ENCODE measurements at regions not wholly inside any gene's neighbourhood (a gene's known extent, or its start where the extent isn't known, plus 50 kb on each side); places are given as distances from the start of the nearest gene placed in this dataset.

DNA sequence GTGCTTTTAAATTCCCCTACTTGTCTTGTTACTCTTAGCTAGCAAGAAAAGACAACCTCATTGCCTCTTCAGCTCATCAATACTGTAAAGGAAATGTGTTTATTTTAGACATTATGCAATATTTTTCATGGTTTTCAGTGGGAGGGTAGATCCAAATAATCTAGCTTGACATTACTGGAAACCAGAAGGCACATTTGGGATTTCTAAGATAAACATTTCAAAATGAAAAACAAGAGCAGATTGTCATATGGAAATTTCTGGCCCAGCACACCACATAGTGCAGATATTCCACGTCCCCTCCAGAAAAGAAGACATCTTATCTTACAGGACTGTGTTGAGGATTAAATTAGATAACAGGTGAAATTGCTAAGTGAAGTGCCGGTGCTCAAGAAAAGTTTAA lies 296.9 kb downstream of the MSX2 start:
- TF ChIP-seq FOSL2 (IDR thresholded peaks at IDR 0.05; ENCODE audit: borderline replicate concordance, low read depth) (no peak), RXRA (IDR thresholded peaks at IDR 0.05; ENCODE audit: borderline replicate concordance, low read depth) (no peak), FOXJ3 (CRISPR knock-in tag; IDR thresholded peaks at IDR 0.05) (no peak), GATA2 (CRISPR knock-in tag; IDR thresholded peaks at IDR 0.05) (no peak), TEAD4 (IDR thresholded peaks at IDR 0.05; ENCODE audit: borderline replicate concordance, insufficient read depth) (no peak), GABPA (IDR thresholded peaks at IDR 0.05; ENCODE audit: low read depth) (no peak), YY1 (IDR thresholded peaks at IDR 0.05; ENCODE audit: low read depth) (no peak)
- TF ChIP-seq, protein P1, sequence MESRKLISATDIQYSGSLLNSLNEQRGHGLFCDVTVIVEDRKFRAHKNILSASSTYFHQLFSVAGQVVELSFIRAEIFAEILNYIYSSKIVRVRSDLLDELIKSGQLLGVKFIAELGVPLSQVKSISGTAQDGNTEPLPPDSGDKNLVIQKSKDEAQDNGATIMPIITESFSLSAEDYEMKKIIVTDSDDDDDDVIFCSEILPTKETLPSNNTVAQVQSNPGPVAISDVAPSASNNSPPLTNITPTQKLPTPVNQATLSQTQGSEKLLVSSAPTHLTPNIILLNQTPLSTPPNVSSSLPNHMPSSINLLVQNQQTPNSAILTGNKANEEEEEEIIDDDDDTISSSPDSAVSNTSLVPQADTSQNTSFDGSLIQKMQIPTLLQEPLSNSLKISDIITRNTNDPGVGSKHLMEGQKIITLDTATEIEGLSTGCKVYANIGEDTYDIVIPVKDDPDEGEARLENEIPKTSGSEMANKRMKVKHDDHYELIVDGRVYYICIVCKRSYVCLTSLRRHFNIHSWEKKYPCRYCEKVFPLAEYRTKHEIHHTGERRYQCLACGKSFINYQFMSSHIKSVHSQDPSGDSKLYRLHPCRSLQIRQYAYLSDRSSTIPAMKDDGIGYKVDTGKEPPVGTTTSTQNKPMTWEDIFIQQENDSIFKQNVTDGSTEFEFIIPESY (IDR thresholded peaks at IDR 0.05; ENCODE audit: borderline replicate concordance, low read depth): no peak
- no peaks in the 10 kb centered on the region; a peak in 1 of 4 replicates for H3K4me1 ChIP-seq (ENCODE audit: control insufficient read depth in 1 of 2, insufficient read depth in 2 of 2, low read depth in 1 of 2, low read length in 1 of 2)
- no peaks in the 10 kb centered on the region for H3K9me3 ChIP-seq
- WGBS (ENCODE audit: low lambda C conversion rate): 32% methylated on average over 2 of the region's 2 CpGs
- no peak overlapping the region for H3K4me2 ChIP-seq
- H3K27me3 ChIP-seq (ENCODE audit: insufficient read depth): no peaks in the 10 kb centered on the region
- H3K9me2 ChIP-seq: no peaks in the 10 kb centered on the region
- DNase-seq: no peak
- H3F3A ChIP-seq (replicated peaks; ENCODE audit: insufficient read depth): no peaks in the 10 kb centered on the region
- no peaks in the 10 kb centered on the region for H3K79me2 ChIP-seq (ENCODE audit: insufficient read depth)
- H3K9ac ChIP-seq: no peak overlapping the region
- no peaks in the 10 kb centered on the region for H4K20me1 ChIP-seq (ENCODE audit: insufficient read depth)
- no peak overlapping the region for H3K27ac ChIP-seq (ENCODE audit: low read depth in 2 of 2, low read length in 1 of 2)
- CTCF ChIA-PET: interaction anchor here (0.5 kb wide), 1 partner anchor 21 kb away, joined by 4 read pairs; no protein-coding TSS in a partner anchor
- POLR2A ChIA-PET: no interaction called here
- no peak overlapping the region for H2AFZ ChIP-seq (ENCODE audit: low read depth)
- H3K4me3 ChIP-seq (ENCODE audit: low read depth in 2 of 2, low read length in 1 of 2): no peak overlapping the region
- H3K36me3 ChIP-seq (replicated peaks in 1 of 2; ENCODE audit: control insufficient read depth in 1 of 2, insufficient read depth in 2 of 2, low read length in 1 of 2): no peaks in the 10 kb centered on the region

DNA sequence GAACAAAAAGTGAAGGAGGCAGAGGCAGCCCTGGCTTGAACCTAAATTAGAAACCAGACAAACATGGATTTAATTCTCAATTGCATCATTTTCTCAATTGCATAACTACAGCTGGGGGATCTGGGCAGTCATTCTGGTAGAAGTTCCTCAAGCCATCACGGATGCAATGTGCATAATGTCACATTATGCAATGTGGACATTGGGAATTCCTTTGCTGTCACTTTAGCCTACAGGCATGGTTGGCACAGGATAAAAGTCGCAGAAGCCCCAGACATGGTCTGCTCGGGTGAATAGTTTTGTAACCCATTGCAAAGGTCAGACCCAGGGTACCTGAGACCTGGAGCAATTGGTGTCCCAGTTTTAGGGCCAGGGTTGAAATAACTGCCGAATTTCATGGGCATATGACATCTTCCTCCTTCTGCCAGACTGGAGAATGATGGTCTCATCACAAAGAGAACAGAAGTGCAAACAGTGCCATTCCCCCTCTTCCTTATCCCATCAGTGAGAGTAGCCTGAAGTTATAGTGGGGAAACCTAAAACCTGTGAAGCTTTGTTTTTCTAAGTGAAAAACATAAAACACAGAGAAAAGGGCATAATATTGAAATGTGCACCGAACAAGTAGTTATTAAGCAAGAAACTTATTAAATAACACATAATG lies 290.8 kb downstream of the MSX2 start:
- no peaks in the 10 kb centered on the region for H3K4me1 ChIP-seq (ENCODE audit: control insufficient read depth in 1 of 2, insufficient read depth in 2 of 2, low read depth in 1 of 2, low read length in 1 of 2)
- ChIA-PET POLR2A (no interaction called here), CTCF (interaction anchor here (1.0 kb wide), 1 partner anchor 65 kb away, joined by 4 read pairs; no protein-coding TSS in a partner anchor)
- no peaks in the 10 kb centered on the region for H3K79me2 ChIP-seq (ENCODE audit: insufficient read depth)
- WGBS (ENCODE audit: low lambda C conversion rate): 3% methylated on average over 5 of the region's 5 CpGs
- H2AFZ ChIP-seq (ENCODE audit: low read depth): no peak overlapping the region
- H3K4me2 ChIP-seq: no peak overlapping the region
- no peak for DNase-seq
- no peak overlapping the region for H3K4me3 ChIP-seq (ENCODE audit: low read depth in 2 of 2, low read length in 1 of 2)
- no peak overlapping the region for H3K27ac ChIP-seq (ENCODE audit: low read depth in 2 of 2, low read length in 1 of 2)
- no peak for TF ChIP-seq RCOR1 (IDR thresholded peaks at IDR 0.05; ENCODE audit: low read length)
- TF ChIP-seq, protein P1 (IDR thresholded peaks at IDR 0.05; ENCODE audit: borderline replicate concordance, low read depth): no peak
- no peak for TF ChIP-seq TCF12 (IDR thresholded peaks at IDR 0.05)
- H3K9me2 ChIP-seq: no peaks in the 10 kb centered on the region
- H3F3A ChIP-seq (replicated peaks; ENCODE audit: insufficient read depth): no peaks in the 10 kb centered on the region
- no peaks in the 10 kb centered on the region for H3K9me3 ChIP-seq
- H3K9ac ChIP-seq: no peak overlapping the region
- no peaks in the 10 kb centered on the region for H3K36me3 ChIP-seq (replicated peaks in 1 of 2; ENCODE audit: control insufficient read depth in 1 of 2, insufficient read depth in 2 of 2, low read length in 1 of 2)
- no peaks in the 10 kb centered on the region for H3K27me3 ChIP-seq (ENCODE audit: insufficient read depth)
- H4K20me1 ChIP-seq (ENCODE audit: insufficient read depth): no peaks in the 10 kb centered on the region

All from SK-N-SH (cell line).